ENCODE measurements at regions not wholly inside any gene's neighbourhood (a gene's known extent, or its start where the extent isn't known, plus 50 kb on each side); places are given as distances from the start of the nearest gene placed in this dataset.

DNA sequence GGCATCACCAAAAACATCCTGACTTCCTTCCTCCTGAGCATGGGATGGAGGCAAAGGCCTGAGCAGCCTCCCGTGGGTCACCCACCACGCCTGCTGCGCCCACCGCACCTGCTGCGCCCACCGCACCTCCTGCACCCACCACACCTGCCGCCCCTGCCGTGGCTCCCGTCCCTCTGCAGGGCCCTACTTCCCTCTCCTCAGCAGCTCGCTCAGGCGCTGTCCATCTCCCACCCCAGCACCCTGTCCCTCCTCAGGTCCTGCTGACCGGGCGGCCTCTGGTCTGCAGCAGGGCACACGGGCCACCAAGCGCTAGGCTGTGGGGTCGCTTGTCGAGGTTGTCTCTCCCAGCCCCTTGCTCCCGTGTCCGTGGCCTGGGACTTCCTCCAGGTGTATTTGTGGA, 72.7 kb upstream of the SLCO4A1 start:
- Histone ChIP-seq H3K4me2 (ENCODE audit: low read depth, low read length) (no peak overlapping the region), H3K4me3 (ENCODE audit: low read length) (no peak overlapping the region), H3K27ac (ENCODE audit: low read length) (no peak overlapping the region), H3K9me2 (replicated peaks; ENCODE audit: insufficient read depth, low read length) (no peaks in the 10 kb centered on the region), H3K9ac (ENCODE audit: low read length) (no peak overlapping the region), H3K27me3 (replicated peaks; ENCODE audit: insufficient read depth, low read length) (peaks cover 93% of the 10 kb centered on the region), H3F3A (ENCODE audit: insufficient read depth, low read length) (no peaks in the 10 kb centered on the region), H3K79me2 (ENCODE audit: low read length) (no peaks in the 10 kb centered on the region), H3K4me1 (ENCODE audit: low read length) (no peaks in the 10 kb centered on the region), H3K36me3 (replicated peaks; ENCODE audit: insufficient read depth, low read length) (no peaks in the 10 kb centered on the region), H3K9me3 (replicated peaks; ENCODE audit: insufficient read depth, low read length) (no peaks in the 10 kb centered on the region), H4K20me1 (ENCODE audit: insufficient read depth, low read length) (no peaks in the 10 kb centered on the region), H2AFZ (ENCODE audit: low read length) (no peak overlapping the region)
- DNase-seq, result no peak
- TF ChIP-seq EZH2 (optimal IDR thresholded peaks at IDR 0.05; ENCODE audit: low read depth, low read length), result no peak
- TF ChIP-seq, protein P1, sequence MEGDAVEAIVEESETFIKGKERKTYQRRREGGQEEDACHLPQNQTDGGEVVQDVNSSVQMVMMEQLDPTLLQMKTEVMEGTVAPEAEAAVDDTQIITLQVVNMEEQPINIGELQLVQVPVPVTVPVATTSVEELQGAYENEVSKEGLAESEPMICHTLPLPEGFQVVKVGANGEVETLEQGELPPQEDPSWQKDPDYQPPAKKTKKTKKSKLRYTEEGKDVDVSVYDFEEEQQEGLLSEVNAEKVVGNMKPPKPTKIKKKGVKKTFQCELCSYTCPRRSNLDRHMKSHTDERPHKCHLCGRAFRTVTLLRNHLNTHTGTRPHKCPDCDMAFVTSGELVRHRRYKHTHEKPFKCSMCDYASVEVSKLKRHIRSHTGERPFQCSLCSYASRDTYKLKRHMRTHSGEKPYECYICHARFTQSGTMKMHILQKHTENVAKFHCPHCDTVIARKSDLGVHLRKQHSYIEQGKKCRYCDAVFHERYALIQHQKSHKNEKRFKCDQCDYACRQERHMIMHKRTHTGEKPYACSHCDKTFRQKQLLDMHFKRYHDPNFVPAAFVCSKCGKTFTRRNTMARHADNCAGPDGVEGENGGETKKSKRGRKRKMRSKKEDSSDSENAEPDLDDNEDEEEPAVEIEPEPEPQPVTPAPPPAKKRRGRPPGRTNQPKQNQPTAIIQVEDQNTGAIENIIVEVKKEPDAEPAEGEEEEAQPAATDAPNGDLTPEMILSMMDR (IDR thresholded peaks at IDR 0.05; ENCODE audit: low read length), result no peak
- no peak for TF ChIP-seq EZH2phosphoT487 (IDR thresholded peaks at IDR 0.05; ENCODE audit: low read length)

DNA sequence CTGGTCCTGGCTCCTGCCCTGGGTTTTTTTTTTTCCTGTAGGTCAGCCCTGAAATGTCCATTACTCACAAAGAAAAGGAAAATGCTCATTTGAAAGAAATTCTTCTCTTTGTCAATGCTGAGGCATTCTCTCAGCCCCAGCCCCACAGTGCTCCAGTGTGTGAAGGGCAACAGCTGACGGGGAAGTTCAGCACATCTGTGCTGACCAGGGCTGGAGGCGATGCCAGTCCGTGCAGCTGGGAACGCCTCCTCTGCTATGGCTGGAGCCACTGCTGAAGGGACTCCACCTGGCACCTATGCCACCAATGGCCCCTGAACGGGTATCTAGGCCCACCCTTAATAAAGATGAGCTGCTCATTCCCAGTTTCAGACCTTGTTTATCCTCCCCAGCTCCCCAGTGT, 71.9 kb upstream of the SLCO4A1 start:
- Histone ChIP-seq H4K20me1 (ENCODE audit: insufficient read depth, low read length) (no peaks in the 10 kb centered on the region), H3K4me1 (ENCODE audit: low read length) (no peaks in the 10 kb centered on the region), H3F3A (ENCODE audit: insufficient read depth, low read length) (no peaks in the 10 kb centered on the region), H3K9me3 (replicated peaks; ENCODE audit: insufficient read depth, low read length) (no peaks in the 10 kb centered on the region), H3K36me3 (replicated peaks; ENCODE audit: insufficient read depth, low read length) (no peaks in the 10 kb centered on the region), H2AFZ (ENCODE audit: low read length) (no peak overlapping the region), H3K27ac (ENCODE audit: low read length) (no peak overlapping the region), H3K4me3 (ENCODE audit: low read length) (no peak overlapping the region), H3K79me2 (ENCODE audit: low read length) (no peaks in the 10 kb centered on the region), H3K9ac (ENCODE audit: low read length) (no peak overlapping the region), H3K4me2 (ENCODE audit: low read depth, low read length) (no peak overlapping the region), H3K9me2 (replicated peaks; ENCODE audit: insufficient read depth, low read length) (no peaks in the 10 kb centered on the region), H3K27me3 (replicated peaks; ENCODE audit: insufficient read depth, low read length) (peaks cover 93% of the 10 kb centered on the region)
- DNase-seq, result no peak
- TF ChIP-seq EZH2 (optimal IDR thresholded peaks at IDR 0.05; ENCODE audit: low read depth, low read length), result no peak

DNA sequence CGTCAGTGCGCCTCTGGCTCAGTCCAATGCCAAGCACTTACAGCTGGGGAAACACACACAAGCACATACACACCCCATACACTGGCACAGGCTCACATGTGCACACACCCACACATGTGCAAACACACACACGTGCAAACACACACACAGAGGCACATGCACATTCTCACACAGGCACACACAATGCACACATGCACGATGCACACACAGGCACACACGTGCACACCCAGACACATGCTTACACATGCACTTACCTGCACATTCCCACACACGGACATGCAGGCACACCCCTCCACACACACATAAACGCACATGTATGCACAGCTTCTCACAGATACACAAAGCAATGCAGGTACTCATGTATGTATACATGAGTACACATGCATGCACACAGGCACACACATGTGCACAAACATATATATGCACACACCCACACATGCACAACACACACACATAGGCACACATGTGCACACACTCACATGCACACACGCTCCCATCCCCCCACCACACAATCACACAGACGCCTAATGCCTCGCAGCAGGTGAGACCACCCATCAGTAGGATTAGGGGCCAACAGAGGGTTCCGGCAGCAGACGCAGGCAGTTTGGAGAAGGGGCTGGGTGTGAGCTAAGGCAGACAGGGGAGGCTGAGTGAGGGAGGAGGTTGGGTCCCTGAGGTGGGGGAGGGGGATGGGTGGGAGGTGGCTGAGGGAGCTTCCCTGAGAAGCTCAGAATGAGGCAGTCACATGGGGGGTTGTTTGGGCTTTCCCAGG, 71.2 kb upstream of the SLCO4A1 start:
- Histone ChIP-seq H3K4me2 (ENCODE audit: low read depth, low read length) (no peak overlapping the region), H3F3A (ENCODE audit: insufficient read depth, low read length) (no peaks in the 10 kb centered on the region), H3K36me3 (replicated peaks; ENCODE audit: insufficient read depth, low read length) (no peaks in the 10 kb centered on the region), H3K9ac (ENCODE audit: low read length) (no peak overlapping the region), H3K79me2 (ENCODE audit: low read length) (no peaks in the 10 kb centered on the region), H3K4me3 (ENCODE audit: low read length) (no peak overlapping the region), H3K27me3 (replicated peaks; ENCODE audit: insufficient read depth, low read length) (peaks cover 93% of the 10 kb centered on the region), H3K9me3 (replicated peaks; ENCODE audit: insufficient read depth, low read length) (no peaks in the 10 kb centered on the region), H2AFZ (ENCODE audit: low read length) (no peak overlapping the region), H3K27ac (ENCODE audit: low read length) (no peak overlapping the region), H4K20me1 (ENCODE audit: insufficient read depth, low read length) (no peaks in the 10 kb centered on the region), H3K4me1 (ENCODE audit: low read length) (no peaks in the 10 kb centered on the region), H3K9me2 (replicated peaks; ENCODE audit: insufficient read depth, low read length) (no peaks in the 10 kb centered on the region)
- TF ChIP-seq EZH2 (optimal IDR thresholded peaks at IDR 0.05; ENCODE audit: low read depth, low read length) (no peak), EZH2phosphoT487 (IDR thresholded peaks at IDR 0.05; ENCODE audit: low read length) (no peak)
- DNase-seq, result no peak

DNA sequence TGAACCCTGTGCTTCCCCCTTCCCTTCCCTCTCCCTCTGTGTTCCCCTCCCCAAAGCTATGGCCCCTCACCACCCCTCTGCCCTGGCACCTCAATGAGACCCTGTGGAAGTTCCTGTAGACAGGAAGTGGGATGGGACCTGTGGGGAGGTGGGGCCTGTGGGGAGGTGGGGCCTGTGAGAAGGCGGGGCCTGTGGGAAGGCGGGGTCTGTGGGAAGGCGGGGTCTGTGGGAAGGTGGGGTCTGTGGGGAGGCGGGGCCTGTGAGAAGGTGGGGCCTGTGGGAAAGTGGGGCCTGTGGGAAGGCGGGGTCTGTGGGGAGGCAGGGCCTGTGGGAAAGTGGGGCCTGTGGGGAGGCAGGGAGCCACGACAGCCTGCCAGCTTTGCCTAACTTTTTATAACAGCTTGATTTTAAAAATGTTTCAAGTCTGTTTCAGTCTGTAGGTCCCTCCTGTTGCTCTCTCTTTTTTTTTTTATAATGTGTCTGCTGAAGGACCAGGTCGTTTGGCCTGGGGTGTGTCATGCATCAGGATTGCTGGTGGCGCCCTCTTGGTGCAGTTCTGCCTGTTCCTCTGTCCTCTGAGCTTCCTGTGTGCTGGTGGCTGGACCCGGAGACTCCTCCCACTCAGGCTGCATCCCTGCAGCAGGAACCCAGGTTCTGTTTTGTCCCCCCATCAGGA, 70.5 kb upstream of the SLCO4A1 start:
- Histone ChIP-seq H3K9ac (ENCODE audit: low read length) (no peak overlapping the region), H3K79me2 (ENCODE audit: low read length) (no peaks in the 10 kb centered on the region), H3K9me3 (replicated peaks; ENCODE audit: insufficient read depth, low read length) (no peaks in the 10 kb centered on the region), H3K4me1 (ENCODE audit: low read length) (no peaks in the 10 kb centered on the region), H3K36me3 (replicated peaks; ENCODE audit: insufficient read depth, low read length) (no peaks in the 10 kb centered on the region), H3F3A (ENCODE audit: insufficient read depth, low read length) (no peaks in the 10 kb centered on the region), H2AFZ (ENCODE audit: low read length) (no peak overlapping the region), H4K20me1 (ENCODE audit: insufficient read depth, low read length) (no peaks in the 10 kb centered on the region), H3K27ac (ENCODE audit: low read length) (no peak overlapping the region), H3K4me3 (ENCODE audit: low read length) (no peak overlapping the region), H3K4me2 (ENCODE audit: low read depth, low read length) (no peak overlapping the region), H3K9me2 (replicated peaks; ENCODE audit: insufficient read depth, low read length) (no peaks in the 10 kb centered on the region), H3K27me3 (replicated peaks; ENCODE audit: insufficient read depth, low read length) (peaks cover 93% of the 10 kb centered on the region)
- no peak for DNase-seq
- no peak for TF ChIP-seq EZH2phosphoT487 (IDR thresholded peaks at IDR 0.05; ENCODE audit: low read length)
- TF ChIP-seq, protein P1 (IDR thresholded peaks at IDR 0.05; ENCODE audit: low read length), result 0 out of 2 replicates have a peak, but pooled peaks have one; percentile 3
